Activated CD4-positive, alpha-beta T cell treated with anti-CD3 and anti-CD28 coated beads, Interleukin-2, amount 50 U/mL, for 4 hours (primary cell): ENCODE measurements at regions not wholly inside any gene's neighbourhood (a gene's known extent, or its start where the extent isn't known, plus 50 kb on each side); places are given as distances from the start of the nearest gene placed in this dataset.

Experiments used
- DNase-seq, 2 experiments: peaks; one replicate each; pipeline ENCODE4 v3.0.0-alpha.2; 2020

DNA sequence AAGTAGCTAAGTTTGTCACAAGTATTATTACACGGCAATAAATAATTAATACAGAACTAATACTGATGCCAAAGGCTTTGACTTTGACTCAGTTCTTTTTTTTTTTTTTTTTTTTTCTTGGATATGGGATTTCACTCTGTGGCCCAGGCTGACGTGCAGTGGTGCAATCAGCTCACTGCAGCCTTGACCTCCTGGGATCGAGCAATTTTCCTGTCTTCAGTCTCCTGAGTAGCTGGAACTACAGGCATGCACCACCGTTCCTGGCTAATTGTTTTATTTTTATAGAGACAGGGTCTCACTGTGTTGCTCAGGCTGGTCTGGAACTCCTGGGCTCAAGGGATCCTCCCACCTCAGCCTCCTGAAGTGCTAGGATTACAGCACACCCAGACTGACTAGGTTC lies 284.5 kb downstream of the SS18 start:
- DNase-seq = no peak

DNA sequence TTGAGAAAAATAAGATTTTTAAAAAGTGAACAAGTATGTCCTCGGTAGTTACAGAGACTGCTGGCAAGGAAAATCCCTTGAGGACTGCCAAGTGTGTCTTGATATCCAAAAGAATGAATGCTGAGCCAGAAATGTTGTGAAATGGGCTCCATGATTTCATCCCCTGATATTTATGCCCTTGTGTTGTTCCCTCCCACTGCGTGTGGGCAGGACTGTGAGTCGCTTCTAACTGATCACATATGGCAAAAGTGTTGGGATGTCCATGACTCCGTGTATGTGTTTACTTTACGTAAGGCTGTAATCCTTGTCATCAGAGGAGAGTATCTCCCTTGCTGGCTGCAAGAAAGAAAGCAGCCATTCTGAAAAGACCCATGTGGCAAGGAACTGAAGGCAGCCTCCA lies 285.1 kb downstream of the SS18 start:
- DNase-seq = no peak

DNA sequence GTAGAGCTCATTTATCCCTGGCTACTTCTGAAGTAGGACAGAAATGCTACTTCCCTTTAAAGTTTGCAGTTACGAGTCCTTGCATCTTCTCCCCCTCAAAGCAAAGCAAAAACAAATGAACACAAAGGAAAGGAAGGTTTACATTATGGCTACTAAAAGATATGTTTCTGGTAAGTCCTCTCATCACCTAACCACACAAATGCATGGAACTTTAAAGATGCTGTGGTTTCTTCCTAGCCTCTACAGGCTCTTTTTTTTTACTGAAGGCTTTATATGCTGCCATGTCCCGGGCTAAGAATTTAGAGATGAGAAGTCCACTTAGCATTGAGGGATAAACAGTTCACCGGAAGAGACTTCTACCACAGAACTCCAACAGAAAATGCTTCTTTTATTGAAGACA lies 291.2 kb downstream of the SS18 start:
- no peak for DNase-seq

DNA sequence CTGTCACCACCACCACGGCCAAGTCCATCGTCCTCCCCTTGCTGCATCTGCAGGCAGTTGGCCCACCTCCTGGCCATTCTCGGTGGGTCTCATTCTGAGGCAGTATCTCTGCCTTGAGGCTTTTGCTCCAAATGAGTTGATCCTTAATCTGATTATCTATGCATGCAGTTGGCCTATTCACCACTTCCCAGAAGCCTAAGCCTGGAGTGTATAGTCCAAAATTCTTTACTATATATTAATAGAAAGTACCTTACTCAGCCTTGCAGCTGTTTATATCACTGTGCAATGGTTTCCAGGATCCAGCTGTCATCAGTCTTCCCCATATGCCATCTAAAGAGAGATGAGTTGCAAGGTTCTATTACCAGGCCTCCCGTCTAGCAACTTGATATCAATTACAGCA lies 292.4 kb downstream of the SS18 start:
- DNase-seq = no peak

DNA sequence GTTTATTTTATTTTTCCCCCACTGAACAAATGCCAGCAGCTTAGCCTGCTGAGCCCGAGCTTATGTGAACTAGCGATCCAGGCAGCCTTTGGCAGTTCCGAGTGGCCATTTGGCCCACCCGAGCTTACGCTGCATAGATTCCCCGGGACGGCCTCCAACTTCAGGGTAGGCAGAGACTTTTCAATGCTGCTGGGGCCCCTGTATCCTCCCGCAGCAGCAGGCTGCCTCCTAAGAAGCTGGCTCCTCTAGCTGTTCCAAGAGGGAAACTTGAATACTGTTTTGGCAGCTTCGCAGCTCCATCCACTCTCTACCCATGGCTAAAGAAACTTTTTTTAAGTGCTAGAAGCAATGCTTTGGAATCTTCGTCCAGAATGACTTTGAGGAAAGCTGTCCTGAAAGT lies 295.2 kb downstream of the SS18 start:
- DNase-seq = no peak

DNA sequence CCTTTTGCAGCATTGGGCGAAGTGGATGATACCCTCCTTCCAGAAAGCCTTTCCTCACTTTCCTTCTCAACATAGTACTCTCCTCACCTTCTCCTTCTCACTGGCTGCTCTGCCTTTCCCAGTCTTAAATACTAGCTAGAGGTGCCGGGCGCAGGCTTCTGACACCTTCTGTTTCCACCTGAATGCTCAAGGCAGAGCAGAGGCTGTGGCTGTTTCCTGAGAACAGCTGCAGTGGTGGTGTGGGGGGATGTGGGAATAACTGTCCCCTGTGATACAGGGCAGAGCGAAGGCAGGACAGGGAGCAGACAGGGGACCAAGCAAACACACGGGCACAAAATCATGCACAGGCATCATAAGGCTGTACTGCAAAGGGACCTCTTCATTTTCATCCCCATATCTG lies 303.1 kb downstream of the SS18 start:
- DNase-seq = no peak

DNA sequence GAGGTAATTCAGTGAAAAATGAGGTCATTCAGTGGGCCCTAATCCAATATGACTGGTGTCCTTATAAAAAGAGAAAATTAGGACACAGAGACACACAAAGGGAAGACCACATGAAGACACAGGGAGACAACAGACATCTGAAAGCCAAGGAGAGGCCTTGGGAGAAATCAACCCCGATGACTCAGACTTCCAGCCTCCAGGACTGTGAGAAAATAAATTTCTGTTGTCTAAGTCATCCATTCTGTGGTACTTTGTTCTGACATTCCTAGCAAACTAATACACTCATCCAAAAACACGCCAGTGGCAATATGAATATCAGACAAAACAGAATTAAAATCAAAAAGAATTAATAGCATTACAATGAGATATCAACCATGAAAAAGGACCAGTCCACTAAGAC lies 303.7 kb downstream of the SS18 start:
- no peak for DNase-seq

DNA sequence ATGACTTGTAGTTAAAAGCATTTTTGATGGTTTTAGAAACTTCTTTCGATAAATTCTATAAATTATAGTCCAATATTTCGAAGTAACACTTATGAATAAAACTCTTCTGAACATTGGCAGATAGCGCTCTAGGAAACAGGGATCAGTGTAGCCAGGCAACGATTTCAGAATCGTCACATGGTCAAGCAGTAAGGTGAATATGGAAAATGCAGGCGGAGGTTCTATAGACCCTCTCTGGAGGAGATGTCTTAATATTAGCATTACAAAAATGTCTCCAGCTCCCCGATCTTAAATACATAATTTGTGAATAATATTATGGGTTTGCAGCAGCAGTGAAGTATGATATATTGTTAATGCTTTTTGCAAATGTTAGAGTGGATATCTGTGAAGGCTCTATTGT lies 310.3 kb downstream of the SS18 start:
- DNase-seq = no peak

DNA sequence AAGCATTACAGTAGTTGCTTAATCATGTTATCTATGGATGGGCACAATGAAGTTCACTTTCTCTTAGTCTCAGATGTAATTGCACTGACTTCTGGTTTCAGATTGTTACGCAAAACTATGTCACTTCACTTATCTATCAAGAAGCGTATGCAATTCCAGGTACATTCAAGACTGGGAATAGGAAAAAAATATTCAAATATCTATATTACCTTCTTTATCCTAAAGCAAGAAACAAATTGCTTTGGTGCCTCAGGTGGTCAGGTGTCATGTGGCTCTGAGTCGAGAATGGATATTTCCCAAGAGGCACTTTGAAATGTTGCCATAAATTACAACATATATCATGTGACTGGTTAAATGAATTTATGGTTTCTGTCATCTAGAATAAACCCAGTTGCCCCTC lies 318.6 kb downstream of the SS18 start:
- no peak for DNase-seq

DNA sequence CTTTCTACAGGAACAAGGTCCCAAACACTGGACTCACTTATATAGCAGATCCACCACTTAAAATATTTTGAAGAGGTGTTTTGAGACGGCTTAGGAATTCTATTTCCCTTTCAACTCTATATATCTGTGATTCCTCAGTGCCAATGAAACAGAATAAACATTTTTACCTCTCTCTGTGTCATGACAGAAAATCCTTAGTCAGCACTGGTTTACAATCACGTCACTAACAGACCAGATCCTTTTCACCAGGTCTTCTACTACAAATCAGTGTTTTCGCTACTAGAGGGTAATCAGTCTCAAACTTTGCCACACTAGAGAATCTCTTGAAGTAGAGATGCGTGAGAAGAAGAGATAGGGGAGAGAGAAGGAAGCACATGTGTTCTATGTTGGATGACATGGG lies 325.6 kb downstream of the SS18 start:
- no peak for DNase-seq

DNA sequence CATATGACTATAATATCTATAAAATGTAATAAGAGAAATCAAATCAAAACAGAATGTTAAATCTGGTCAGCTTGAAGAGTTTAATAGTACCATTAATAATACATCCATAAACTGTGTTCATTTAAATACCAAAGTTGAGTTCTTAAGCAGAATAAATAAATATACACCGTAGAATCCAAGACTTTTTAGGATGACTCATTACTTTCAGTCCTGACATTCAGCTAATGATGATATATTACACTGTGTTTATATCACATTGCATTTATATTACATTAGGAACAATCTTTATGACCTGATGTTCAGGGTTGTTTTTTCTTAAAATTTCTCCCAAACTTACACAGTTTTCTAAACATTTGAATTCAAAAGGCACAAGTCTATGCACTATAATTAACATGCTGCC lies 331.3 kb downstream of the SS18 start:
- DNase-seq = no peak

DNA sequence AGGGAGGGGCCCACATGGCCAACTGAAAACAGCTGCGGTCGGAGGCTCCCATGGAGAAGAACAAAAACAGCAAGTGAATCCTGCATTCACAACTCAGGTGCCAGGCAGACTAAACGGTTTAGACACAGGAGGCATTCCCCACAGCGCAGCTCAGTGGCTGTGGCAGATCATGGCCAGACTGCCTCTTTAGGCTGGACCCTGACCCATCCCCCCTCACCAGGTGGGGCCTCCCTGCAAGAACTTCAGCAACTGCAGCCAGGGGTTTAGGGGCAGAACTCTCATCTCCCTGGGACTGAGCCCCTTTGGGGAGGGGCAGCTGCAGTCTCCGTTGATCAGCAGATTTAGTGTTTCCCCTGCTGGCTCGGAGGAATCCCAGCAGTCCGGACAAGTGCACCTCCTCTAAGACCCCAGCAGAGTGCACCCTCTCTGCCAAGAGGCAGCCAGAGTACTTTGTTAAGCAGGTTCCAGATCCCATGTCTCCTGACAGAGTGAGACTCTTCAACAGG lies 346.7 kb downstream of the SS18 start:
- DNase-seq = no peak

DNA sequence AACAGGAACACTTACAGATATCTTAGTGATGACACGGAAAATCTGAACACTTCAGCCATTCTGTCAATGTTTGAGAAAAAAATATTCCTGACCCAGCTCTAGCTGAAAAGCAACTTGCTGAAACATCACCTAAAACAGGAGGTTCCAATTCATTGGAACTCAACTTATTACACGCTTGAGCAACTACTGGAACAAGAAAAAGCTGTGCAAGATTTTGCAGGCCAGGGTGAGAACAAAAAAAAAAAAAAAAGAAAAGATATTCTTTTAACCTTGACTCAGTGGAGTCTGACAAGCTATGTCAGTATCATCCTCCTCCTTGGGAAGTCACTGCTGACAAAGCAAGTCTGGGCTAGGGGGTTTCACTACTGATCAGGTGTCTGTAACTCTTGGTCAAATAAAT lies 351.0 kb downstream of the SS18 start:
- no peak for DNase-seq

DNA sequence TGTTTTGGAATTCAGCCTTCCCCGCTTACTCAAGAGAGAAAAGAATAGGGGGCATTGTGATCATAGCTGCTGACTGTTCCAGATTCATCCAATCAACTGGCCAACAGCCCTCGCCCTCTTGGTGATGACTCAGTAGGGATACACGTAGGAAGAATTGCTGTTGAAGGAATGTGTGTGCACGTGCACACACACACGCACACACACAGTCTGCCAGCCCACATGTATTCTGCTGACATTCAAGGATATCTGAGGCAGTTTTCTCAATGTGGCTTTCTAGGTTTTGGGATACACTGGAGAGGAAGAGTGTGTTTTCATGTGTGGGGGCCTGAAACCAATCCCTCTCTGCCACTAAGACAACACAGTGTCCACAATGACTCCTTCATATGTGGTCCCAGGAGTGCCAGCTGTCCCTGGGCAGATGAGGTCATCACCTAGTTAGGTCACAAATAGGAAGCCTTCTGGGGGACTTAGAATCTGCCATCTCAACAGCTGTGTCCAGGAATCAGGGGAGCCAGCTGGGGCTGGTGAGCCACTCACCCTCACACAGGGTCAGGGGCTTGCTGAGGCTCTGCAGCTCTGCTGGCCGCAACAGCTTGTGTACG lies 352.6 kb downstream of the SS18 start:
- DNase-seq = no peak

DNA sequence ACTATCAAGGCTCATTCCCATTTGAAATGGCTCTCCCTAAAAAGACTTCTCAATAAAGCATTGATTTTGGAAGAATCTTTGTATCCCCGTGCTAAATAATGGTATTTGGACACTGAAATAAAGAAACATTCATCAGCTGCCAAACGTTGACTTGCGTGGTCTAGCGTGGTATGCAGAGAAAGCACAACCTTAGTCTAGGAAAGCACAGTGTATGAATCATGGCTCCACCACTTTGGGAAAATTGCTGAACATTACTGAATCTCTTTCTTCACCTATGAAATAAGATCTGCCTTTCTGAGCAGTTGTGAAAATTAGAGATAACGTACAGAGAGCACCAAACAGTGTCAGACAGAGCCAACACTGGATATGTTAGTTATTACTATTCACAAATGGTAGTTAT lies 353.9 kb downstream of the SS18 start:
- DNase-seq = no peak

DNA sequence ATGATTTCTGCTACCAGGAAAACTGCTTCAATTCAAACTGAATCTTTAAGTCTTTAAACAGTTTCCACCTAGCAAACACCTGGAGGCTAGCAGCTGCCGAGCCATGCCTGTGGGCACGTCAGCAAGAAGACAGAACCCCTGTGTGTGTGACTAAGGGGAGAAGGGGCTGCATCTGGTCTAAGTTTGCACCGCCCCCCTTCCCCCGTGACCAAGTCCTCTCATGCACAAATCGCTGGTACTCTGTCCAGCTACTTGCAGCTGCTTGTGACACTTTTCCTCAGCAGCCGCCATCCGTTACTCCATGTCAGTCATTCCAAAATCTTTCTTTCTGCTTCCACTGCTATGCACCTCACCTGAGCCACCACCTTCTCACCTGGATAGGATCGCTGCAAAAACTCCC lies 355.0 kb downstream of the SS18 start:
- no peak for DNase-seq

DNA sequence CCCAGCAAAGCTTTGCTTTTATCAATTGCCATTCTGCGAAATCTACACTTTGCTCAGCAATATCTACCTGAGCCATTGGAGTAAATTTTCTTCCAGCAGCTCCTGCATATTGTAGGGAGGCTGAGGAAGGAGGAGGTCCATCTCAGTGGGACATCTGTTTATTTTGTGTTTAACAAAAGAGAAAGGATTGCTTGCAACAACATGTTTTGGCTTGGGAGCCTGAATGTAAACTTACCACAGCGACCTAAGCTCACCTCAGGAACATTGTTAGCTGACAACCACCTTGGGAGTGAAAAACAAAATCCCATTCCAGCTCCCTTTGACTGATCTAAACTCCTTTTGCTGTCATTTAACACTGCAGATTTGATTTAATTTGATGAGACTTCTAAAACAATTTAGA lies 356.1 kb downstream of the SS18 start:
- DNase-seq = no peak

DNA sequence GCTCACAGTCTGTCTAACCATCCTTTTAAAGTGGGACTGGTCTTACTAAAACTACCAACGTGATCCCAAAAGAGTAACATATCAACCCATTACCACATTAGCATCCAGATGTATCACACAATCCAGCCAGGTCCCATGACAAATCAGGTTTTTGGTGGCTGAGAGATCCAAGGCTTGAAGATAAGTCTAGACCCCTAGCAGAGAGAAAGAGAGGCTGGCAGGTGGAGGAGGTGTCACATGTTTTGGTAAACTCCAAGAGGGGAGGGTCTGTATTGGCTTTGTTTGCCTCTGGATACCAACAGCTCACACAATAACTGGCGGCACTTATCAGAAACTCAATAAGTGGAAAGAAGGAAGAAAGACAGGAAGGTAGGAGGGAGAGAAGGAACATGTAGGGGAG lies 357.6 kb downstream of the SS18 start:
- DNase-seq = no peak

DNA sequence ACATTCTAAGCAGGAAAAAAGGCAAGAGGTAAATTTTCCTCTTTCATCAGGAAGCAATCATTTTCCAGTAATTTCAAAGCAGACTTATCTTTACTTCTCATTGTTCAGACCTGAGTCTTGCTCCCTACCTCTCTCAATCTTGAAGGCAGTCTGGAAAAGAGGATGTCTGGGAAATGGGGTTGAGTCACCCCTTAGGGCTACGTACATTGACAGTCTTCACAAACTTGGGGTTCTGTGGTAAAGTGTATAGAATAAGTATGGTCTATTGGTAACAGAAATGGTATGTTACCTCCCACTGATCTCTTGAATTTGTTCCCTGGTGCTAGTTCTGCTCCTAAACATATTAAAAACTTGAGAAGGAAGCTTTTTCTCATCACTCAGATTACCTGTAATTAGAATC lies 361.3 kb downstream of the SS18 start:
- DNase-seq = no peak

DNA sequence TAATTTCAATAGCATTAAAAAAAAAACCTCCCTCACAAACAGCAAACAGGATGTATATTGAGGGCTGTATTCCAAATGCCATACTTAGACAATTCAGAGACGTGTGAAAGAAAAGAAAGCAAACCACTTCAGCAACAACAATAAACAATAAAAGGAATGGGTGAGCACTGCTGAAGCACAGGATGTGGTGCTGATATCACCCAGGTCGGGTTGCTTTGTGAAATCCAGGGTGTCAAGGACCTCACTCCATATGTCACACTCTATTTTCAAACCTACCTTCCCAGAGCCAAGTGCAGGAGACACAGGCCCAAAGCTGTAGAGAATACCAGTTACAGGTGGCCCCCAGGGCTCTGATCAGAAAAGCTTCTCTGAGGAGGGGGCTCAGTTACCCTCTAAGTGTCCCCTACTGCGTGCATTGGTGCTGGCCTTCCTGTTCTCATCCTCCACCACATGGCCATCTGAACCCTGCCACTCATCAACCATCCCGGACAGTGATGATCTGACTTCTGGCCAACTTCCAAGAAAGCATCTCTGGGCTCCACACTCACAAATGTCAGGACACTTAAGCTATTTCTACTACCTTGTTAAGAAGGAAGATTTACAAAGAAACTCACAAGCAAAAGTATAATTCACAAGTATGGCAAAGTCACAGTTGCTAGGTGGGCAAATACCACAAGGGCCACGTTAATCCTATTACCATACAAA lies 363.0 kb downstream of the SS18 start:
- DNase-seq = no peak

DNA sequence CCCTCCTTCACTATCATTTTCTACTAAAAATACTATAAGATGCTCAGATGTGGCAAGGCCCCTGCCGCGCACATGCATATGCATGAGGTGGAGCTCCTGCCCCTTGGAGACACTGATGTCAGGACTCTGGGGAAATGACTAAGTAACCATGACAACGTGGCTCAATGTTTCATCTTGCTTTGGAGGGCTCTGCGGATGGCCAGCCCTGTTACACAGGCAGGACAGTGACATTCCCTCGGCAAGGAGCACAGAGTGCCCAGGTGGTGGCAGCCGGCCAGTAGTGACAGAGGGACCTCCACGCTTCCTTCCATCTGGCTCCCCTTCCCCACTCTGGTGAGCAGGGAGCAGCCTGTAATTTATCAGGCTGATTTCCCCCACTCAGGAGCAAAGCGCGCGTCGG lies 364.1 kb downstream of the SS18 start:
- DNase-seq = no peak

DNA sequence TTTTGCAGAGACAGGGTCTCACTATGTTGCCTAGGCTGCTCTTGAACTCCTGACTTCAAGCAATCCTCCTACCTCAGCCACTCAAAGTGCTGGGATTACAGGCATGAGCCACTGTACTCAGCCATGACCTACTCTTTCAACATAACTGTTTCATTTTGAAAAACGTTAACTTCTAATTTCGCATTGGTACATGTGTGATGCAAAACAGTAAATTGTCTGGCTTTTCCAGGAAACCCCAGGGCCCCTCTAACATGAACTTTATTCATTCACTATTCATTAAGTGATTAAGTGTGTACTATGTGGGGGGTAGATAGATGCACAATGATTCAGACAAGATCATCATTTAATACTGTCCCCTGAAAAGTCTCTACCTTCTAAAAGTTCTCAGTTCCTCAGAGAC lies 364.9 kb downstream of the SS18 start:
- no peak for DNase-seq

DNA sequence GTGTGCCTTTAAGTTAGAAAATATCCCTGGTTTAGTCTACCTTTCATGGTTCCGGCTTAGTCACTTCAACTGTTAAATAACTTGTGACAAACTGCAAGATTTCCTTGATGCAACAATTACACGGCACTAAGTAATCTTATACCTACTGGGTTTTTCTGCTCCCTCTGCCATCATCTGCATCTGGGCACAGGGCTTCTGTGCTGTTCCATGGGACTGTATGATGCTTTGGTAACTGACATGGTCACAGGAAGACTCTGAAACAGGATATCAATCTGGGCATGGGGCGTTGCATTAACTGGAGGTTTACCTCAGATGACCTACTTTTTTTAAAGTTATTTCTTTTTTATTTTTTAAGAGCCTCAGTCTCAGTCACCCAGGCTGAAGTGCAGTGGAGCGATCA lies 365.4 kb downstream of the SS18 start:
- no peak for DNase-seq

DNA sequence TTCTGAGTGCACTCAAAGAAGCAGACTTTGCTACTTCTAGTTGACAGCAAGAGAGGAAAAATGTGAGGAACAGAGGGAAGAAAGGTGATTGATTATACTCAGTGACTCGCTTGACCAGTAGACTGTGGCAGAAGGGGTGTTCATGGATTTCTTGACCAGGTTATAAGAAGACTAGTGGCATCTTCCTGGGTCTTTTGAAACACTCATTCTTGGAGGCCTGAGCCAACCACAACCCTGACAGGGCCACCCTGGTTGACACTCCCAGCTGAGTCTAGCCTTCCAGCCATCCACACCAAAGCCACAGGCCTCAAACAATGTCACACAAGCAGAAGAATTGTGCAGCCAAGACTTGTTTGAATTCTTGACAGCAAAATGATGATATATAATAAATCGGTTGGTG lies 366.3 kb downstream of the SS18 start:
- DNase-seq = no peak

DNA sequence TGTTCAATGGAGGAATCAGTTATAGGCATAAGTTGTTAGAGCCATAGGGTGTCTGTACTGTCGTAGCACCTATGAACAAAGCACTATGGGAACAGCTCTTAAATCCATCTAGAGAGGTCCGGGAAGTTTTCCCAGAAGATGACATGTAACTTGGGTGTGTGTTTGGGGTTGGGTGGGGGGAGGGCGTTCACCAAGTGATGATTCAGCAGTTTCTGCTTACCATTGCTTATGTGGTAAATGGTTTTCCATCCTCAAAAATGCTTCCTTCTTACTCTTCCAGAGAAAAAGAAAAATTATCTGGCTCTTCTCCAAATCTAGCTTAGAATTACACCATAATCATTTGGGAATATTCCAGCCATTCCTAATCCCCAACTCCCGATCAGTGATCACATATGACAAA lies 361.1 kb upstream of the ZNF521 start:
- no peak for DNase-seq
